MM.1S (cell line): ENCODE measurements at regions not wholly inside any gene's neighbourhood (a gene's known extent, or its start where the extent isn't known, plus 50 kb on each side); places are given as distances from the start of the nearest gene placed in this dataset.
"Not testable (repeated sequence)": the region's sequence is repeated elsewhere in the genome, so short reads cannot be mapped to it uniquely, and the experiment has no call there.

ENCODE experiments used
- DNase-seq: peaks from one replicate; pipeline ENCODE4 v3.0.0-alpha.2; 2015
- H2AFZ ChIP-seq: fragments of 300-600 bp; sonication (generic); 2 replicates; pipeline ENCODE4 v1.6.0; 2016; ENCODE audit warnings: antibody characterized with exemption, low read length
- H3F3A ChIP-seq: fragments of 300-600 bp; sonication (generic); 2 replicates; pipeline ENCODE4 v1.6.1; 2016; ENCODE audit warnings: mild to moderate bottlenecking, antibody characterized with exemption, low read length, moderate library complexity, mixed read lengths; ENCODE audit not compliant: insufficient read depth
- H3K27ac ChIP-seq: fragments of 300-600 bp; sonication (generic); 2 replicates; pipeline ENCODE4 v1.5.1; 2016; ENCODE audit warnings: mild to moderate bottlenecking, low read length
- H3K27me3 ChIP-seq: fragments of 300-600 bp; sonication (generic); replicated peaks from 2 replicates; pipeline ENCODE4 v1.6.0; 2016; ENCODE audit warnings: low read length; ENCODE audit not compliant: insufficient read depth
- H3K36me3 ChIP-seq: fragments of 300-600 bp; sonication (generic); replicated peaks from 2 replicates; pipeline ENCODE4 v1.6.1; 2016; ENCODE audit warnings: mild to moderate bottlenecking, low read length, mixed read lengths; ENCODE audit not compliant: insufficient read depth
- H3K4me1 ChIP-seq: fragments of 300-600 bp; sonication (generic); 2 replicates; pipeline ENCODE4 v1.6.1; 2016; ENCODE audit warnings: low read length, mixed read lengths
- H3K4me2 ChIP-seq: fragments of 300-600 bp; sonication (generic); 2 replicates; pipeline ENCODE4 v1.6.0; 2016; ENCODE audit warnings: low read depth, low read length
- H3K4me3 ChIP-seq: fragments of 300-600 bp; sonication (generic); 2 replicates; pipeline ENCODE4 v1.5.1; 2016; ENCODE audit warnings: low read length, mixed read lengths
- H3K79me2 ChIP-seq: fragments of 300-600 bp; sonication (generic); 2 replicates; pipeline ENCODE4 v1.6.1; 2016; ENCODE audit warnings: mixed run types, low read length, mixed read lengths
- H3K9ac ChIP-seq: fragments of 300-600 bp; sonication (generic); 2 replicates; pipeline ENCODE4 v1.6.1; 2016; ENCODE audit warnings: low read length, mixed read lengths
- H3K9me2 ChIP-seq: fragments of 300-600 bp; sonication (generic); replicated peaks from 2 replicates; pipeline ENCODE4 v1.6.1; 2016; ENCODE audit warnings: mild to moderate bottlenecking, low read length, mixed read lengths; ENCODE audit not compliant: insufficient read depth
- H3K9me3 ChIP-seq: fragments of 300-600 bp; sonication (generic); replicated peaks from 2 replicates; pipeline ENCODE4 v1.6.1; 2016; ENCODE audit warnings: mild to moderate bottlenecking, low read length, mixed read lengths; ENCODE audit not compliant: insufficient read depth
- H4K20me1 ChIP-seq: fragments of 300-600 bp; sonication (generic); 2 replicates; pipeline ENCODE4 v1.6.1; 2016; ENCODE audit warnings: mild to moderate bottlenecking, low read length, moderate library complexity, mixed read lengths; ENCODE audit not compliant: insufficient read depth
- CTCF ChIP-seq: fragments of 300-600 bp; sonication (generic); IDR thresholded peaks from 2 replicates; pipeline ENCODE4 v1.5.1; 2016; ENCODE audit warnings: antibody characterized with exemption, low read length, mixed read lengths
- EZH2 ChIP-seq: fragments of 300-600 bp; sonication (generic); optimal IDR thresholded peaks from 2 replicates; pipeline ENCODE3; 2017; ENCODE audit warnings: low read depth, mild to moderate bottlenecking, antibody characterized with exemption, low read length, mixed read lengths
- EZH2phosphoT487 ChIP-seq: fragments of 300-600 bp; sonication (generic); IDR thresholded peaks from 2 replicates; pipeline ENCODE4 v1.6.1; 2018; ENCODE audit warnings: antibody characterized with exemption, low read length

GRCh38 chr18:59079264-59079663 lies 60.4 kb upstream of the SEC11C start:
- Histone ChIP-seq H3K9me2 (no peaks in the 10 kb centered on the region), H3K4me2 (no peak overlapping the region), H4K20me1 (no peaks in the 10 kb centered on the region), H3K9me3 (no peaks in the 10 kb centered on the region), H3K36me3 (no peaks in the 10 kb centered on the region), H3F3A (peaks cover under 1% of the 10 kb centered on the region; the same call in 1 of the 2 replicates), H3K27me3 (no peaks in the 10 kb centered on the region), H3K4me3 (no peak overlapping the region), H3K9ac (no peak overlapping the region), H3K79me2 (no peaks in the 10 kb centered on the region), H3K4me1 (peaks cover 8% of the 10 kb centered on the region; the same call in 1 of the 2 replicates), H2AFZ (no peak overlapping the region), H3K27ac (no peak overlapping the region)
- no peak for DNase-seq
- TF ChIP-seq EZH2phosphoT487 (no peak), CTCF (no peak), EZH2 (no peak)

GRCh38 chr18:59079687-59080501 lies 59.8 kb upstream of the SEC11C start:
- not testable (repeated sequence) for H3K79me2 ChIP-seq, H3K9ac ChIP-seq, H3K27ac ChIP-seq, H3K4me2 ChIP-seq, H3K9me2 ChIP-seq, DNase-seq, H3F3A ChIP-seq, H2AFZ ChIP-seq, H3K36me3 ChIP-seq, H3K27me3 ChIP-seq, H3K9me3 ChIP-seq, H4K20me1 ChIP-seq, H3K4me3 ChIP-seq
- H3K4me1 ChIP-seq = peaks cover 14% of the 10 kb centered on the region

- Histone ChIP-seq H3K9me3 (no peaks in the 10 kb centered on the region), H3K36me3 (no peaks in the 10 kb centered on the region), H3K9me2 (no peaks in the 10 kb centered on the region), H2AFZ (no peak overlapping the region), H3K4me1 (peaks cover 45% of the 10 kb centered on the region), H3K4me3 (no peak overlapping the region), H3K27me3 (no peaks in the 10 kb centered on the region), H3K9ac (no peak overlapping the region), H3K27ac (no peak overlapping the region), H3K79me2 (no peaks in the 10 kb centered on the region), H4K20me1 (no peaks in the 10 kb centered on the region), H3K4me2 (no peak overlapping the region), H3F3A (peaks cover 41% of the 10 kb centered on the region)
- TF ChIP-seq EZH2 (no peak), CTCF (no peak), EZH2phosphoT487 (no peak)
- no peak for DNase-seq
Observed at GRCh38 chr18:59083136-59083818, 56.4 kb upstream of the SEC11C start.
